Ectodermal cell (in vitro differentiated cells): ENCODE measurements at regions not wholly inside any gene's neighbourhood (a gene's known extent, or its start where the extent isn't known, plus 50 kb on each side); places are given as distances from the start of the nearest gene placed in this dataset.

Source experiments
- H3K27ac ChIP-seq: 2 replicates; pipeline ENCODE4 v1.7.0; 2013; ENCODE audit warnings: mild to moderate bottlenecking, low read depth, low read length; ENCODE audit not compliant: insufficient read depth, poor library complexity, severe bottlenecking
- H3K27me3 ChIP-seq: 2 replicates; pipeline ENCODE4 v1.7.0; 2013; ENCODE audit warnings: mild to moderate bottlenecking, low read length; ENCODE audit not compliant: insufficient read depth, control insufficient read depth, poor library complexity, severe bottlenecking
- H3K36me3 ChIP-seq: one replicate; pipeline ENCODE4 v1.7.0; 2013; ENCODE audit warnings: low read length; ENCODE audit not compliant: control insufficient read depth, insufficient read depth
- H3K4me1 ChIP-seq: one replicate; pipeline ENCODE4 v1.7.0; 2013; ENCODE audit warnings: low read length; ENCODE audit not compliant: control insufficient read depth, insufficient read depth
- H3K4me3 ChIP-seq: 2 replicates; pipeline ENCODE4 v1.7.0; 2013; ENCODE audit warnings: low read depth, low read length, control low read depth; ENCODE audit not compliant: insufficient read depth
- H3K9me3 ChIP-seq: 2 replicates; pipeline ENCODE4 v1.7.0; 2013; ENCODE audit warnings: mild to moderate bottlenecking, low read length, moderate library complexity; ENCODE audit not compliant: control insufficient read depth
- WGBS, 2 experiments: methylation state at CpG; one replicate each; pipeline ENCODE4 v1.1.7; 2013; ENCODE audit warnings: missing lambda C conversion rate in 2 of 2; 5-methylcytosine and 5-hydroxymethylcytosine counted together

- H3K36me3 ChIP-seq = no peaks in the 10 kb centered on the region
- no peak overlapping the region for H3K27ac ChIP-seq
- no peak overlapping the region for H3K4me3 ChIP-seq
- no peaks in the 10 kb centered on the region for H3K9me3 ChIP-seq
- no peaks in the 10 kb centered on the region for H3K27me3 ChIP-seq
- H3K4me1 ChIP-seq = peaks cover 33% of the 10 kb centered on the region
- WGBS, 2 experiments = 0 to 16% methylated on average over 1 to 4 of the region's 4 CpGs
Measured at GRCh38 chr13:53165261-53165660, 136.6 kb downstream of the OLFM4 start.

GRCh38 chr13:53167561-53167960, 138.9 kb downstream of the OLFM4 start:
- Histone ChIP-seq H3K4me1 (peaks cover 22% of the 10 kb centered on the region), H3K4me3 (no peak overlapping the region), H3K9me3 (no peaks in the 10 kb centered on the region), H3K27me3 (no peaks in the 10 kb centered on the region), H3K36me3 (no peaks in the 10 kb centered on the region), H3K27ac (no peak overlapping the region)
- whole genome bisulfite sequencing, 2 experiments = 85 to 89% methylated on average over 3 of the region's 3 CpGs

GRCh38 chr13:53170910-53171309, 142.3 kb downstream of the OLFM4 start:
- no peak overlapping the region for H3K4me3 ChIP-seq
- no peaks in the 10 kb centered on the region for H3K9me3 ChIP-seq
- WGBS, 2 experiments = 92 to 100% methylated on average over 1 of the region's 1 CpG
- H3K36me3 ChIP-seq = no peaks in the 10 kb centered on the region
- H3K4me1 ChIP-seq = peaks cover 6% of the 10 kb centered on the region
- no peaks in the 10 kb centered on the region for H3K27me3 ChIP-seq
- H3K27ac ChIP-seq = no peak overlapping the region

- Histone ChIP-seq H3K4me3 (no peak overlapping the region), H3K9me3 (no peaks in the 10 kb centered on the region), H3K27ac (no peak overlapping the region), H3K27me3 (no peaks in the 10 kb centered on the region), H3K4me1 (peaks cover 4% of the 10 kb centered on the region), H3K36me3 (no peaks in the 10 kb centered on the region)
- 96 to 98% methylated on average over 2 of the region's 2 CpGs for WGBS, 2 experiments
Measured at GRCh38 chr13:53174545-53174944, 145.9 kb downstream of the OLFM4 start.

GRCh38 chr13:53180684-53181083, 152.1 kb downstream of the OLFM4 start:
- Histone ChIP-seq H3K27me3 (no peaks in the 10 kb centered on the region), H3K9me3 (no peaks in the 10 kb centered on the region), H3K4me3 (no peak overlapping the region), H3K27ac (no peak overlapping the region), H3K36me3 (no peaks in the 10 kb centered on the region), H3K4me1 (peaks cover 4% of the 10 kb centered on the region)

- H3K9me3 ChIP-seq = no peaks in the 10 kb centered on the region
- no peaks in the 10 kb centered on the region for H3K36me3 ChIP-seq
- no peaks in the 10 kb centered on the region for H3K27me3 ChIP-seq
- H3K4me3 ChIP-seq = no peak overlapping the region
- no peaks in the 10 kb centered on the region for H3K4me1 ChIP-seq
- H3K27ac ChIP-seq = no peak overlapping the region
- WGBS, 2 experiments = 86 to 89% methylated on average over 3 of the region's 3 CpGs
Measured at GRCh38 chr13:53182724-53183123, 154.1 kb downstream of the OLFM4 start.

GRCh38 chr13:53188120-53188519, 159.5 kb downstream of the OLFM4 start:
- Histone ChIP-seq H3K36me3 (no peaks in the 10 kb centered on the region), H3K27ac (no peak overlapping the region), H3K4me3 (no peak overlapping the region), H3K27me3 (peaks cover 3% of the 10 kb centered on the region), H3K9me3 (no peaks in the 10 kb centered on the region), H3K4me1 (peaks cover 33% of the 10 kb centered on the region)
- 67 to 98% methylated on average over 1 to 2 of the region's 2 CpGs for WGBS, 2 experiments

- Histone ChIP-seq H3K9me3 (no peaks in the 10 kb centered on the region), H3K36me3 (no peaks in the 10 kb centered on the region), H3K27ac (no peak overlapping the region), H3K4me1 (peaks cover 33% of the 10 kb centered on the region), H3K4me3 (no peak overlapping the region), H3K27me3 (peaks cover 3% of the 10 kb centered on the region)
- 86 to 88% methylated on average over 1 of the region's 1 CpG for WGBS, 2 experiments
Measured at GRCh38 chr13:53189162-53189561, 160.5 kb downstream of the OLFM4 start.

- Histone ChIP-seq H3K27ac (peak overlapping the region; percentile 79), H3K4me1 (peaks cover 33% of the 10 kb centered on the region), H3K9me3 (no peaks in the 10 kb centered on the region), H3K36me3 (no peaks in the 10 kb centered on the region), H3K4me3 (no peak overlapping the region), H3K27me3 (peaks cover 3% of the 10 kb centered on the region)
- 2 to 3% methylated on average over 2 of the region's 2 CpGs for WGBS, 2 experiments
Measured at GRCh38 chr13:53191091-53191490, 162.5 kb downstream of the OLFM4 start.

GRCh38 chr13:53197424-53197823, 168.8 kb downstream of the OLFM4 start:
- Histone ChIP-seq H3K27me3 (peaks cover 40% of the 10 kb centered on the region), H3K4me1 (peaks cover 15% of the 10 kb centered on the region), H3K9me3 (no peaks in the 10 kb centered on the region), H3K27ac (no peak overlapping the region), H3K36me3 (no peaks in the 10 kb centered on the region), H3K4me3 (no peak overlapping the region)
- WGBS, 2 experiments = 100% methylated on average over 1 of the region's 1 CpG

- Histone ChIP-seq H3K27ac (no peak overlapping the region), H3K4me1 (peaks cover 14% of the 10 kb centered on the region), H3K27me3 (peaks cover 46% of the 10 kb centered on the region), H3K9me3 (no peaks in the 10 kb centered on the region), H3K4me3 (no peak overlapping the region), H3K36me3 (no peaks in the 10 kb centered on the region)
- WGBS, 2 experiments = 89% methylated on average over 1 of the region's 1 CpG
Measured at GRCh38 chr13:53198017-53198416, 169.4 kb downstream of the OLFM4 start.
